ENCODE measurements at regions not wholly inside any gene's neighbourhood (a gene's known extent, or its start where the extent isn't known, plus 50 kb on each side); places are given as distances from the start of the nearest gene placed in this dataset.

DNA sequence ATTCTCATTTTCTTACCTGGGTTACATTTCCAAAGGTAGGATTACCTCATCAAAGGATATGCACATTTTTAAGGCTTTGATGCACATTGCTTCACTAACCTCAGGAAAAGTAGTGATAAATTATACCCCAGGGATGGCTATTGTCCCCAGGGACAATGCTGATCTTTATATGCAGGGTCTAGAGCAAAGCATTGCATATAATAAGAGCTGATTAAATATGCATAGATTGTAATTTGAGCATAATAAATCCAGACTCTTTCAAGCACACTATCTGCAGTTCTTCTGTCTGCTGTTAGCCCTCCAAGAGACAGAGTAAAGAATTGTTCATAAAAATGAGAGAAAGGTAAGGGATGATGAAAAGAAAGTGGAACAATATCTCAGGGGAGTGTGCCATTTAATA, 57.3 kb upstream of the SYT13 start:
- H3K79me2 ChIP-seq (ENCODE audit: low read length), result no peaks in the 10 kb centered on the region
- H3K27me3 ChIP-seq (replicated peaks; ENCODE audit: insufficient read depth, low read length), result no peaks in the 10 kb centered on the region
- 0 out of 2 replicates have a peak, but pooled peaks cover 3% of the 10 kb centered on the region for H3K4me1 ChIP-seq (ENCODE audit: low read length)
- no peak overlapping the region for H3K4me3 ChIP-seq (ENCODE audit: low read length)
- no peak overlapping the region for H2AFZ ChIP-seq (ENCODE audit: low read length)
- no peaks in the 10 kb centered on the region for H3K9me3 ChIP-seq (replicated peaks; ENCODE audit: insufficient read depth, low read length)
- no peak overlapping the region for H3K9ac ChIP-seq (ENCODE audit: low read length)
- no peaks in the 10 kb centered on the region for H3F3A ChIP-seq (ENCODE audit: insufficient read depth, low read length)
- H3K4me2 ChIP-seq (ENCODE audit: low read depth, low read length), result no peak overlapping the region
- DNase-seq, result no peak
- no peaks in the 10 kb centered on the region for H4K20me1 ChIP-seq (ENCODE audit: insufficient read depth, low read length)
- no peaks in the 10 kb centered on the region for H3K36me3 ChIP-seq (replicated peaks; ENCODE audit: insufficient read depth, low read length)
- no peak overlapping the region for H3K27ac ChIP-seq (ENCODE audit: low read length)
- H3K9me2 ChIP-seq (replicated peaks; ENCODE audit: insufficient read depth, low read length), result no peaks in the 10 kb centered on the region
- TF ChIP-seq EZH2phosphoT487 (IDR thresholded peaks at IDR 0.05; ENCODE audit: low read length), result no peak
- no peak for TF ChIP-seq EZH2 (optimal IDR thresholded peaks at IDR 0.05; ENCODE audit: low read depth, low read length)
- TF ChIP-seq, protein P1, sequence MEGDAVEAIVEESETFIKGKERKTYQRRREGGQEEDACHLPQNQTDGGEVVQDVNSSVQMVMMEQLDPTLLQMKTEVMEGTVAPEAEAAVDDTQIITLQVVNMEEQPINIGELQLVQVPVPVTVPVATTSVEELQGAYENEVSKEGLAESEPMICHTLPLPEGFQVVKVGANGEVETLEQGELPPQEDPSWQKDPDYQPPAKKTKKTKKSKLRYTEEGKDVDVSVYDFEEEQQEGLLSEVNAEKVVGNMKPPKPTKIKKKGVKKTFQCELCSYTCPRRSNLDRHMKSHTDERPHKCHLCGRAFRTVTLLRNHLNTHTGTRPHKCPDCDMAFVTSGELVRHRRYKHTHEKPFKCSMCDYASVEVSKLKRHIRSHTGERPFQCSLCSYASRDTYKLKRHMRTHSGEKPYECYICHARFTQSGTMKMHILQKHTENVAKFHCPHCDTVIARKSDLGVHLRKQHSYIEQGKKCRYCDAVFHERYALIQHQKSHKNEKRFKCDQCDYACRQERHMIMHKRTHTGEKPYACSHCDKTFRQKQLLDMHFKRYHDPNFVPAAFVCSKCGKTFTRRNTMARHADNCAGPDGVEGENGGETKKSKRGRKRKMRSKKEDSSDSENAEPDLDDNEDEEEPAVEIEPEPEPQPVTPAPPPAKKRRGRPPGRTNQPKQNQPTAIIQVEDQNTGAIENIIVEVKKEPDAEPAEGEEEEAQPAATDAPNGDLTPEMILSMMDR (IDR thresholded peaks at IDR 0.05; ENCODE audit: low read length), result no peak

DNA sequence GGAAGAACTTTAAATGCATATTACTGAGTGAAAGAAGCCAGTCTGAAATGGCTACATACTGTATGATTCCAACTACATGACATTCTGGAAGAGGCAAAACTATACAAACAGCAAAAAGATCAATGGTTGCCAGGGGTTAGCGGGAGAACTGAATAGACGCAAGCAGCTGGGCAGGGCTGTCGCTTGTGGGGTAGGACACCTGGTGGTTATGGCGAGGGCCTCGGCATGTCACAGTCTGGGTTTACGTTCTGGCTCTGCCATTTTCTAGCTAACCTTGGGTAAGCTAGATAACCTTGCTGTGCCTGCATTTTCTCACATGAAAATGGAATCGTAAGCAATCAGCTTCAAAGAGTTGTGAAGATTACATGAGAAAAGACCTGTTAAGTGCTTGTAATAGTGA, 55.2 kb upstream of the SYT13 start:
- H3F3A ChIP-seq (ENCODE audit: insufficient read depth, low read length), result no peaks in the 10 kb centered on the region
- H4K20me1 ChIP-seq (ENCODE audit: insufficient read depth, low read length), result no peaks in the 10 kb centered on the region
- no peaks in the 10 kb centered on the region for H3K79me2 ChIP-seq (ENCODE audit: low read length)
- H3K9me3 ChIP-seq (replicated peaks; ENCODE audit: insufficient read depth, low read length), result no peaks in the 10 kb centered on the region
- TF ChIP-seq EZH2phosphoT487 (IDR thresholded peaks at IDR 0.05; ENCODE audit: low read length), result no peak
- no peak for TF ChIP-seq EZH2 (optimal IDR thresholded peaks at IDR 0.05; ENCODE audit: low read depth, low read length)
- TF ChIP-seq, protein P1 (IDR thresholded peaks at IDR 0.05; ENCODE audit: low read length), result no peak
- H3K4me3 ChIP-seq (ENCODE audit: low read length), result no peak overlapping the region
- no peak overlapping the region for H2AFZ ChIP-seq (ENCODE audit: low read length)
- no peak overlapping the region for H3K4me2 ChIP-seq (ENCODE audit: low read depth, low read length)
- H3K9me2 ChIP-seq (replicated peaks; ENCODE audit: insufficient read depth, low read length), result no peaks in the 10 kb centered on the region
- H3K9ac ChIP-seq (ENCODE audit: low read length), result no peak overlapping the region
- no peaks in the 10 kb centered on the region for H3K36me3 ChIP-seq (replicated peaks; ENCODE audit: insufficient read depth, low read length)
- 0 out of 2 replicates have a peak, but pooled peaks cover 3% of the 10 kb centered on the region for H3K4me1 ChIP-seq (ENCODE audit: low read length)
- no peaks in the 10 kb centered on the region for H3K27me3 ChIP-seq (replicated peaks; ENCODE audit: insufficient read depth, low read length)
- H3K27ac ChIP-seq (ENCODE audit: low read length), result no peak overlapping the region
- DNase-seq, result no peak

GRCh38 chr11:45339729-45340519, 53.8 kb upstream of the SYT13 start:
- TF ChIP-seq EZH2 (optimal IDR thresholded peaks at IDR 0.05; ENCODE audit: low read depth, low read length), result no peak
- TF ChIP-seq, protein P1 (IDR thresholded peaks at IDR 0.05; ENCODE audit: low read length), result peak; percentile 92
- TF ChIP-seq EZH2phosphoT487 (IDR thresholded peaks at IDR 0.05; ENCODE audit: low read length), result no peak
- Histone ChIP-seq H4K20me1 (ENCODE audit: insufficient read depth, low read length) (no peaks in the 10 kb centered on the region), H3K27ac (ENCODE audit: low read length) (no peak overlapping the region), H3K9ac (ENCODE audit: low read length) (peak overlapping the region; percentile 17; the same call in 1 of the 2 replicates), H3K4me2 (ENCODE audit: low read depth, low read length) (peak overlapping the region; percentile 82), H3K9me3 (replicated peaks; ENCODE audit: insufficient read depth, low read length) (no peaks in the 10 kb centered on the region), H3K4me3 (ENCODE audit: low read length) (peak overlapping the region; percentile 68), H3K4me1 (ENCODE audit: low read length) (0 out of 2 replicates have a peak, but pooled peaks cover 3% of the 10 kb centered on the region), H3F3A (ENCODE audit: insufficient read depth, low read length) (no peaks in the 10 kb centered on the region), H2AFZ (ENCODE audit: low read length) (peak overlapping the region; percentile 79), H3K9me2 (replicated peaks; ENCODE audit: insufficient read depth, low read length) (no peaks in the 10 kb centered on the region), H3K79me2 (ENCODE audit: low read length) (no peaks in the 10 kb centered on the region), H3K36me3 (replicated peaks; ENCODE audit: insufficient read depth, low read length) (no peaks in the 10 kb centered on the region), H3K27me3 (replicated peaks; ENCODE audit: insufficient read depth, low read length) (no peaks in the 10 kb centered on the region)
- peak; percentile 91 for DNase-seq

All from MM.1S (cell line).